ENCODE measurements at regions not wholly inside any gene's neighbourhood (a gene's known extent, or its start where the extent isn't known, plus 50 kb on each side); places are given as distances from the start of the nearest gene placed in this dataset.

DNA sequence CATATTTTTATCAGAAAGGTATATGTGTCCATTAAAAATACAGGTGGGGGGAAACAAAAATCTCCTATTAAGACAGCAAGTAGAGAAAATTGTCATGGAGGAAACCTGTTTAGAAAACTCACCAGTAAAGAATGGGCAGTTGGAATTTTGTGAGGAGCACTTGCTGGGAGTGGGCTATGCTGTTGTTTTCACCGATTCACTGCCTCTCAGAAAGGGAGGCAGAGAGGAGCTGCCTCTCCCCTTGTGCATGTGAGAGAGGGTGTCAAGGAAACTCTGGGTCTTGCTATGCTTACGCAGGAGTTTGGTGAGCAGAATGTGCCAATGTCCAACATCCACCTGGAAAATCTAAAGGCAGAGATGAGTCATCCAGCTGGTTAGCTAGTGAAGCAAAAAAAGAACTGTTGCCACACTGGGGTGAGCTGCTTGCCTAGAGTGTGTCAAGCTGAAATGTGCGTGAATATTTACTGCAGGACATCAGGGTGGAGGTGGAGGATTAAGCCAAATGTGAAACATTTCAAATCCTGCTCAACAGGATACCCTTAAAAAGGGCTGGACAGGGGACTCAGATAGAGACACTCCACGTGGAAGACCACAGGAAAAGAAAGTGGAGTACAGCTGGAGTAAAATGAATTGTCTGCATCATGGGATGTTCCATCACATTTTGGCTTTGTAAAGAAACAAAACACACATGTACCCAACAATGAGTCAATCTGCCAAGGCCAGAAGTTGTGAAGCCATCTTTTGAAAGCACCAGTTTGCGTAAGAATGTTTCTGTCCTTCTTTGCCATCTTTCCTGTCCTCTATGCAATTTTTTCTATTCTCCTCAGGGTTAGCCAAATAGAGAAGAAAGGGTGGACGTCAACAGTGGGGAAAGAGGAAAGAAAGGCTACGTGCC, 449.7 kb upstream of the MPDZ start:
- peak; percentile 88 to 94 (median 92) for ATAC-seq
- WGBS, 3 donors: 46 to 59% (median 51%) methylated on average over 7 of the region's 7 CpGs
- intact Hi-C loops (cut with DNase I): no loop called here
- Histone ChIP-seq H3K27me3 (ENCODE audit: insufficient read depth in 3 of 3, low read length in 2 of 3) (no peaks in the 10 kb centered on the region), H3K4me1 (peaks cover 10% of the 10 kb centered on the region), H3K4me3 (no peak overlapping the region), H3K27ac (peak overlapping the region; percentile 82), H3K36me3 (ENCODE audit: insufficient read depth in 1 of 2, low read depth in 1 of 2) (no peaks in the 10 kb centered on the region), H3K9me3 (no peaks in the 10 kb centered on the region)
- TF ChIP-seq, protein P1, sequence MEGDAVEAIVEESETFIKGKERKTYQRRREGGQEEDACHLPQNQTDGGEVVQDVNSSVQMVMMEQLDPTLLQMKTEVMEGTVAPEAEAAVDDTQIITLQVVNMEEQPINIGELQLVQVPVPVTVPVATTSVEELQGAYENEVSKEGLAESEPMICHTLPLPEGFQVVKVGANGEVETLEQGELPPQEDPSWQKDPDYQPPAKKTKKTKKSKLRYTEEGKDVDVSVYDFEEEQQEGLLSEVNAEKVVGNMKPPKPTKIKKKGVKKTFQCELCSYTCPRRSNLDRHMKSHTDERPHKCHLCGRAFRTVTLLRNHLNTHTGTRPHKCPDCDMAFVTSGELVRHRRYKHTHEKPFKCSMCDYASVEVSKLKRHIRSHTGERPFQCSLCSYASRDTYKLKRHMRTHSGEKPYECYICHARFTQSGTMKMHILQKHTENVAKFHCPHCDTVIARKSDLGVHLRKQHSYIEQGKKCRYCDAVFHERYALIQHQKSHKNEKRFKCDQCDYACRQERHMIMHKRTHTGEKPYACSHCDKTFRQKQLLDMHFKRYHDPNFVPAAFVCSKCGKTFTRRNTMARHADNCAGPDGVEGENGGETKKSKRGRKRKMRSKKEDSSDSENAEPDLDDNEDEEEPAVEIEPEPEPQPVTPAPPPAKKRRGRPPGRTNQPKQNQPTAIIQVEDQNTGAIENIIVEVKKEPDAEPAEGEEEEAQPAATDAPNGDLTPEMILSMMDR (IDR thresholded peaks at IDR 0.05): no peak
- DNase-seq: peak in 1 of 2 donors; percentile 23

DNA sequence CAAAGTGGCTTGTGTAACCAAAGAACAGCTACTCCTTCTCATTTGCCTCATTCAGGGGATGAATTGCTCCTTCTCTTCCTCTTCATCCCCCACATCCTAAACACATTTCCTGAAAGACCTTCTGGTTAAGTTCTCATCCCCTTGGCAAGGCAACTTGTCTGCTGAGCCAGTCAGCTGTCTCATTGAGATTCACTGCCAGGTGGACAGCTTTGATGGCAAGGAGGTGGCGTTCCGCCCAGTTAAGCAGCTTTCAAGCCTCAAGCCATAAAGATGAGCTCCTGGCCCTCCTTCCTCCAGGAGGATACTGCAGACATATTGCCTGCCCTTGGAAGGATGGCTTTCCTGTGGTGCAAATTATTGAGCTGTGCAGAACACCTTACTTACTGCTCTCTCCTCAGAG, 448.6 kb upstream of the MPDZ start:
- ATAC-seq (peak; percentile 78 to 93 (median 90)), DNase-seq (peak; percentile 40 to 84)
- H3K9me3 ChIP-seq: no peaks in the 10 kb centered on the region
- H3K27me3 ChIP-seq (ENCODE audit: insufficient read depth in 3 of 3, low read length in 2 of 3): no peaks in the 10 kb centered on the region
- no peaks in the 10 kb centered on the region for H3K36me3 ChIP-seq (ENCODE audit: insufficient read depth in 1 of 2, low read depth in 1 of 2)
- peaks cover 10% of the 10 kb centered on the region for H3K4me1 ChIP-seq
- TF ChIP-seq, protein P1 (IDR thresholded peaks at IDR 0.05): no peak
- no peak overlapping the region for H3K4me3 ChIP-seq
- 6 to 9% (median 7%) methylated on average over 2 of the region's 2 CpGs for WGBS, 3 donors
- H3K27ac ChIP-seq: peak overlapping the region; percentile 82
- intact Hi-C loops (cut with DNase I): no loop called here

DNA sequence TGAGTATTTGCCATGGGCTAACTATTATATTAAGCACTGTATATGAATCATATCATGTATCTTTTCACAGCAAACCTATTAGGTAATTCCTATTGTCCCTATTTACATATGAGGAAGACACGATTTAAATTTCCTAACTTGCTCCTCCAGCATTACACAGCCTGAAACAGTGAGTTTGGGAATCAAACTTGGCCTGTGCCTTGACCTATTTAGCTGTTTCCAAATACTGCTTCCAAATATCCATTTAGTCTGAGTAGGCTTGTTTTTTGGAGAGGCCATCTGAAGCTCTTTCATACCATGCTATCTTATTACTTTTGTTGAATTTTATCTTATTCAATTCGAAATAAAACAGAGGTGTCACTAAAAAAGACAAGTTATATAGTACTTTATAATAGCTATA, 447.3 kb upstream of the MPDZ start:
- TF ChIP-seq, protein P1 (IDR thresholded peaks at IDR 0.05): no peak
- DNase-seq: no peak
- ATAC-seq: no peak
- H3K27ac ChIP-seq: no peak overlapping the region
- no peaks in the 10 kb centered on the region for H3K9me3 ChIP-seq
- no peak overlapping the region for H3K4me3 ChIP-seq
- H3K36me3 ChIP-seq (ENCODE audit: insufficient read depth in 1 of 2, low read depth in 1 of 2): no peaks in the 10 kb centered on the region
- H3K4me1 ChIP-seq: peaks cover 10% of the 10 kb centered on the region
- intact Hi-C loops (cut with DNase I): no loop called here
- no peaks in the 10 kb centered on the region for H3K27me3 ChIP-seq (ENCODE audit: insufficient read depth in 3 of 3, low read length in 2 of 3)
- WGBS, 3 donors: 30 to 58% (median 36%) methylated on average over 2 of the region's 2 CpGs

DNA sequence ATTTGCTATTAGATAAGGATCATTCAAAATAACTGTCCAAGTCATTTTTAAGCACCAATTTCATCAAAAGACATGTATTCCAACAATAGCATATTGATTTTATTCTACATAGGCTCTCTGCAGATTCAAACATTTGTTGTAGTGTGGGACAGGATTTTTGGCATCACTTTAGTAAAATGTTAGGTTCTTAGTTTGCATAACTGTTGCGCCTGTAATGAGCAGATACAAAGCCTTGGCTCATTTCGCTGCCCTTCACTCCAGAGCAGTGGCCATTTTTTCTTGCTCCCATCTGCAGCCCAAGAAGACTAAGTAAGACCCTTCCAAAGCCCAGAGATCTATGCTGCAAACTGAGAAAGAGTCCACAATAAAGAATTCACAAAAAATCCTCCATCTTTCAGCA, 446.0 kb upstream of the MPDZ start:
- no peak overlapping the region for H3K4me3 ChIP-seq
- peaks cover 10% of the 10 kb centered on the region for H3K4me1 ChIP-seq
- H3K9me3 ChIP-seq: no peaks in the 10 kb centered on the region
- TF ChIP-seq, protein P1 (IDR thresholded peaks at IDR 0.05): no peak
- H3K27me3 ChIP-seq (ENCODE audit: insufficient read depth in 3 of 3, low read length in 2 of 3): no peaks in the 10 kb centered on the region
- no peak for ATAC-seq
- DNase-seq: no peak
- 86 to 88% (median 87%) methylated on average over 2 of the region's 2 CpGs for WGBS, 3 donors
- H3K36me3 ChIP-seq (ENCODE audit: insufficient read depth in 1 of 2, low read depth in 1 of 2): no peaks in the 10 kb centered on the region
- H3K27ac ChIP-seq: no peak overlapping the region
- intact Hi-C loops (cut with DNase I): no loop called here
